ENCODE measurements at regions not wholly inside any gene's neighbourhood (a gene's known extent, or its start where the extent isn't known, plus 50 kb on each side); places are given as distances from the start of the nearest gene placed in this dataset.

DNA sequence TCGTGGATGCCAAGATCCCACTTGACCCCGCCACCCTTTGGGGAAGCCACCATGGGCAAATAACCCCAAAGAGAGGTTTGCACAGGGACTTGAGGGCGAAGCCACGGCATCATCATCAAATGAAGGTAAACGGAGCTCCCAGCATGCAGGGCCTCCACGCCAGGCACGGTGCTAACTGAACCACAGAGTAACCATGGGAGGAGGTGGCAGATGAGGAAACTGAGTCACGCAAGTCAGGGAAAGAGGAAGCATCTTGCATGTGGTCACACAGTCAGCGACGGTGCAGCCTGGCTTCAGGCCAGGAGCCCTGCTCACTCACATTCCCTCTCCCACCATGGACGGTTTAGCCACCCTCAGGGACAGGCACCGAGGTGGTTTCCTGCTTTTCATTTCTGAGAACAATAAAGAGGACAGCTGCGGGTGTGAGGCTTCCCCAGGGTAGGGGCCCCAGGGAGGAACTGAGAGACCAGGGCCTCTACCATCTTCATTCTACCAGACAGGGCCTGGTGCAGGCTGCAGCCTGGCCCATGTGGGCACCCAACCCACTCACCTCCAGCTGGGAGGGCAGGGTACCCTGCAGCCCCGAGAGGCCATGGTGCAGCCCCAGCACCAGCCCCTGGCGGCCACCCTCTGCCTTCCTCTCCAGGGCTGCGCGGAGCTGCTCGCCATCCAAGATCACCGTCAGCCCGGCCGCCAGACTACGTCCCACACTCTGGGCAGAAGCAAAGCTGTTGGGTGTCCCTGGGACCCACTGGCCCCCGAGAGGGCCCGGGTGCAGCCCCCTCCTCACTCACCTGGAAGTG lies 78.3 kb downstream of the RMI2 start:
- DNase-seq (ENCODE audit: low spot score), result peak; percentile 48
- intact Hi-C loops (cut with micrococcal nuclease; ENCODE audit: unreplicated experiment), result no loop called here
- ChIA-PET POLR2A (interaction anchor here (1.0 to 1.3 kb wide), 2 partner anchors 9 to 211 kb away, joined by 3 to 4 read pairs; no protein-coding TSS in a partner anchor), CTCF (ENCODE audit: unreplicated experiment) (no interaction called here)
- Histone ChIP-seq H3K27ac (ENCODE audit: low read depth, low read length, poor library complexity, severe bottlenecking) (no peak overlapping the region), H3K9me2 (ENCODE audit: insufficient read depth, low read length) (no peaks in the 10 kb centered on the region), H3K9me3 (ENCODE audit: low read length) (no peaks in the 10 kb centered on the region), H4K20me1 (ENCODE audit: insufficient read depth, low read length) (no peaks in the 10 kb centered on the region), H3K4me2 (ENCODE audit: low read length) (no peak overlapping the region; the same call in 1 of the 2 replicates), H3K4me3 (ENCODE audit: low read depth, low read length, poor library complexity, severe bottlenecking) (no peak overlapping the region), H2AFZ (ENCODE audit: low read length) (no peak overlapping the region), H3K4me1 (ENCODE audit: insufficient read depth, low read length, poor library complexity, severe bottlenecking) (peaks cover 7% of the 10 kb centered on the region), H3K36me3 (ENCODE audit: insufficient read depth, low read length) (no peaks in the 10 kb centered on the region), H3K79me2 (ENCODE audit: insufficient read depth, low read depth, low read length) (no peaks in the 10 kb centered on the region)
- TF ChIP-seq, protein P1, sequence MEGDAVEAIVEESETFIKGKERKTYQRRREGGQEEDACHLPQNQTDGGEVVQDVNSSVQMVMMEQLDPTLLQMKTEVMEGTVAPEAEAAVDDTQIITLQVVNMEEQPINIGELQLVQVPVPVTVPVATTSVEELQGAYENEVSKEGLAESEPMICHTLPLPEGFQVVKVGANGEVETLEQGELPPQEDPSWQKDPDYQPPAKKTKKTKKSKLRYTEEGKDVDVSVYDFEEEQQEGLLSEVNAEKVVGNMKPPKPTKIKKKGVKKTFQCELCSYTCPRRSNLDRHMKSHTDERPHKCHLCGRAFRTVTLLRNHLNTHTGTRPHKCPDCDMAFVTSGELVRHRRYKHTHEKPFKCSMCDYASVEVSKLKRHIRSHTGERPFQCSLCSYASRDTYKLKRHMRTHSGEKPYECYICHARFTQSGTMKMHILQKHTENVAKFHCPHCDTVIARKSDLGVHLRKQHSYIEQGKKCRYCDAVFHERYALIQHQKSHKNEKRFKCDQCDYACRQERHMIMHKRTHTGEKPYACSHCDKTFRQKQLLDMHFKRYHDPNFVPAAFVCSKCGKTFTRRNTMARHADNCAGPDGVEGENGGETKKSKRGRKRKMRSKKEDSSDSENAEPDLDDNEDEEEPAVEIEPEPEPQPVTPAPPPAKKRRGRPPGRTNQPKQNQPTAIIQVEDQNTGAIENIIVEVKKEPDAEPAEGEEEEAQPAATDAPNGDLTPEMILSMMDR (conservative IDR thresholded peaks at IDR 0.05; ENCODE audit: low read length), result no peak
- TF ChIP-seq EZH2phosphoT487 (IDR thresholded peaks at IDR 0.05; ENCODE audit: borderline replicate concordance, low read depth, low read length), result no peak
- no TSS peak for BruUV-seq (replicated peaks)

DNA sequence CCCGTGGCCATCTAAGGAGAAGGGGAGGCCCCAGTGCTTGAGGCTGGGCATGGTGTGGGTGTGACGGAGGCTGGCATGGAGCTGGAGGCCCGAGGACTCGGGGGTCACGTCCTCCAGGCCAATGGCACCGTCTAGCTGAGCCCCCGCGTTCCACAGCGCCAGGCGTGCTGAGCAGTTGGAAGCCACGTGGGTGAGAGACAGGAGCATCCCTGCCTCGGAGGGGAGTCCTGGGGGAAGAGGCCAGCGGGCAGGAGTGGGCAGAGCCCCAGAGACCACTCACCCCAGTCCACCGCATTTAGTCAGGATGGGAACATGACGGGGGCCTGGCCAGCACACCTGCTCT lies 78.8 kb downstream of the RMI2 start:
- Histone ChIP-seq H2AFZ (ENCODE audit: low read length) (no peak overlapping the region), H4K20me1 (ENCODE audit: insufficient read depth, low read length) (no peaks in the 10 kb centered on the region), H3K4me2 (ENCODE audit: low read length) (no peak overlapping the region), H3K9me2 (ENCODE audit: insufficient read depth, low read length) (no peaks in the 10 kb centered on the region), H3K79me2 (ENCODE audit: insufficient read depth, low read depth, low read length) (no peaks in the 10 kb centered on the region), H3K4me1 (ENCODE audit: insufficient read depth, low read length, poor library complexity, severe bottlenecking) (peaks cover 7% of the 10 kb centered on the region), H3K36me3 (ENCODE audit: insufficient read depth, low read length) (no peaks in the 10 kb centered on the region), H3K9me3 (ENCODE audit: low read length) (no peaks in the 10 kb centered on the region), H3K27ac (ENCODE audit: low read depth, low read length, poor library complexity, severe bottlenecking) (no peak overlapping the region), H3K4me3 (ENCODE audit: low read depth, low read length, poor library complexity, severe bottlenecking) (no peak overlapping the region)
- CTCF ChIA-PET (ENCODE audit: unreplicated experiment), result no interaction called here
- no TSS peak for BruUV-seq (replicated peaks)
- intact Hi-C loops (cut with micrococcal nuclease; ENCODE audit: unreplicated experiment), result no loop called here
- POLR2A ChIA-PET, result interaction anchor here (1.3 kb wide), 1 partner anchor 9 kb away, joined by 4 read pairs; no protein-coding TSS in a partner anchor
- TF ChIP-seq, protein P1 (conservative IDR thresholded peaks at IDR 0.05; ENCODE audit: low read length), result no peak
- DNase-seq (ENCODE audit: low spot score), result no peak

DNA sequence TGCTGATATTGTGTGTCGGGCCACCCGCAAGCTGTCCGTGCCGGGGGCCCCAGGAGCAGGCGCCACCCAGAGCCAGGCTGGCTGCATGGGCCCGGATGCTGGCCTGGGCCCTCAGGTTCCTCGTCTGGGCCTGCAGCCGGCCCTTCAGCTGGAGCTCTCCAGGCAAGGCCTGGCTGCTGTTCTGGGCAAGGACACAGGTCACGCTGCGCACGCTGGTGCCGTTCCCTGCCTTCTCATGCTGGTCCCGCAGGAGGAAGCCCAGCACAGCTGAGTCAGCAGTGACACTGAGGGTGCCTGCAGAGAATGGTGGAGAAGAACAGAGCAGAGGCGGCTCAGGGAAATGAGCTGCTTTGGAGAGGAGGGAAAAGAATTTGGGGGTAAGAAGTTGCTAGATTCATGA lies 79.9 kb downstream of the RMI2 start:
- H3K4me3 ChIP-seq (ENCODE audit: low read depth, low read length, poor library complexity, severe bottlenecking), result no peak overlapping the region
- no peak for DNase-seq (ENCODE audit: low spot score)
- intact Hi-C loops (cut with micrococcal nuclease; ENCODE audit: unreplicated experiment), result no loop called here

More for the DNA sequence above, 79.9 kb downstream of the RMI2 start:
- Histone ChIP-seq H3K27ac (ENCODE audit: low read depth, low read length, poor library complexity, severe bottlenecking) (no peak overlapping the region), H3K4me2 (ENCODE audit: low read length) (no peak overlapping the region), H4K20me1 (ENCODE audit: insufficient read depth, low read length) (no peaks in the 10 kb centered on the region), H2AFZ (ENCODE audit: low read length) (no peak overlapping the region), H3K79me2 (ENCODE audit: insufficient read depth, low read depth, low read length) (no peaks in the 10 kb centered on the region), H3K4me1 (ENCODE audit: insufficient read depth, low read length, poor library complexity, severe bottlenecking) (peaks cover 7% of the 10 kb centered on the region), H3K36me3 (ENCODE audit: insufficient read depth, low read length) (no peaks in the 10 kb centered on the region), H3K9me3 (ENCODE audit: low read length) (no peaks in the 10 kb centered on the region), H3K9me2 (ENCODE audit: insufficient read depth, low read length) (no peaks in the 10 kb centered on the region)
- ChIA-PET CTCF (ENCODE audit: unreplicated experiment) (no interaction called here), POLR2A (interaction anchor here (0.5 to 1.3 kb wide), 5 partner anchors 8 to 1016 kb away, joined by 3 to 5 read pairs (median 4); no protein-coding TSS in a partner anchor)
- TF ChIP-seq, protein P1 (conservative IDR thresholded peaks at IDR 0.05; ENCODE audit: low read length), result no peak
- no peak for TF ChIP-seq EZH2phosphoT487 (IDR thresholded peaks at IDR 0.05; ENCODE audit: borderline replicate concordance, low read depth, low read length)
- no TSS peak for BruUV-seq (replicated peaks)
